ENCODE measurements at regions not wholly inside any gene's neighbourhood (a gene's known extent, or its start where the extent isn't known, plus 50 kb on each side); places are given as distances from the start of the nearest gene placed in this dataset.

GRCh38 chr6:170162011-170162774 lies 128.7 kb downstream of the DLL1 start:
- Histone ChIP-seq H3K27me3 (no peaks in the 10 kb centered on the region), H3K9me3 (no peaks in the 10 kb centered on the region), H3K4me1 (peaks cover 0 to 20% (median 7%) of the 10 kb centered on the region in 3 donors), H3K4me3 (no peak overlapping the region), H3K36me3 (no peaks in the 10 kb centered on the region), H3K27ac (no peak overlapping the region)
- ATAC-seq, result no peak
- TF ChIP-seq POLR2A (IDR thresholded peaks at IDR 0.05) (no peak), EP300 (IDR thresholded peaks at IDR 0.05) (no peak), CTCF (IDR thresholded peaks at IDR 0.05) (no peak), POLR2AphosphoS5 (IDR thresholded peaks at IDR 0.05) (no peak)
- 94 to 97% methylated on average over 5 to 8 of the region's 27 CpGs for whole genome bisulfite sequencing, 2 donors (ENCODE audit: low coverage in 1 of 2)

- Histone ChIP-seq H3K36me3 (no peaks in the 10 kb centered on the region), H3K27me3 (peaks cover 5% of the 10 kb centered on the region), H3K4me1 (peaks cover 0 to 19% (median 7%) of the 10 kb centered on the region in 3 donors), H3K9me3 (no peaks in the 10 kb centered on the region), H3K4me3 (no peak overlapping the region), H3K27ac (no peak overlapping the region)
- 80 to 92% methylated on average over 1 to 4 of the region's 27 CpGs for WGBS, 2 donors (ENCODE audit: low coverage in 1 of 2)
- TF ChIP-seq CTCF (IDR thresholded peaks at IDR 0.05), result no peak
- no peak for TF ChIP-seq POLR2A (IDR thresholded peaks at IDR 0.05)
- ATAC-seq, result no peak
Observed at GRCh38 chr6:170160628-170161611, 130.0 kb downstream of the DLL1 start.

GRCh38 chr6:170160031-170160627 lies 130.7 kb downstream of the DLL1 start:
- peaks cover 5% of the 10 kb centered on the region for H3K27me3 ChIP-seq

More at GRCh38 chr6:170160031-170160627, 130.7 kb downstream of the DLL1 start:
- Histone ChIP-seq H3K36me3 (no peaks in the 10 kb centered on the region), H3K9me3 (no peaks in the 10 kb centered on the region), H3K4me3 (no peak overlapping the region), H3K27ac (no peak overlapping the region), H3K4me1 (peaks cover 0 to 11% (median 3%) of the 10 kb centered on the region in 3 donors)
- TF ChIP-seq EP300 (IDR thresholded peaks at IDR 0.05) (no peak), CTCF (IDR thresholded peaks at IDR 0.05) (no peak), POLR2AphosphoS5 (IDR thresholded peaks at IDR 0.05) (no peak), POLR2A (IDR thresholded peaks at IDR 0.05) (no peak)
- ATAC-seq, result no peak
- 91% methylated on average over 4 of the region's 40 CpGs; no CpG with 5 or more reads in 1 of the 2 donors for WGBS, 2 donors (ENCODE audit: low coverage in 1 of 2)

All from gastroesophageal sphincter (tissue), 4 donors.